ENCODE measurements at regions not wholly inside any gene's neighbourhood (a gene's known extent, or its start where the extent isn't known, plus 50 kb on each side); places are given as distances from the start of the nearest gene placed in this dataset.
"Not testable (repeated sequence)": the region's sequence is repeated elsewhere in the genome, so short reads cannot be mapped to it uniquely, and the experiment has no call there.

DNA sequence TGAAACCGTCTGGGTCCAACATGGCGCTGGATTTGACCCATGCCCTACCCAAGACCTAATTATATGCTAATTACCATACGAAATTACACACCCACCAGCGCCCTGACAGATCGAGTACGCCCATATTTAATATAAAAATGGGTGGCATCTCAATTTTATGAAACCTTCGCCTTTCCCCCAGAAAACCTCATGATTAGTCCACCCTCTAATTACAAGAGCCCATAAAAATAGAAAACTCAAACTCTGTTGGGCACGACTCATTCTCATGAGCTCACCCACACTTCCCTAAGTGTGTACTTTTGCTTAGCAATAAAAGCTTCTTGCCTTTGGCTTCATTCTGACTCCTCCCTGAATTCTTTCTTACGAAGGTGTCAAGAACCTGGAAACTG is 136.4 kb downstream of the OR2B2 start:
- Histone ChIP-seq H3K4me3 (ENCODE audit: low read depth, low read length) (no peak overlapping the region), H3K36me3 (ENCODE audit: control insufficient read depth, insufficient read depth, low read length) (no peaks in the 10 kb centered on the region), H3K27me3 (ENCODE audit: control insufficient read depth, insufficient read depth, low read length) (no peaks in the 10 kb centered on the region)
- no peak for TF ChIP-seq CTCF (IDR thresholded peaks at IDR 0.05; ENCODE audit: insufficient read depth, low read depth, low read length)
- DNase-seq (ENCODE audit: low read depth): no peak
- CTCF ChIA-PET: interaction anchor here (0.8 to 1.4 kb wide), 6 partner anchors 9 to 615 kb away, joined by 3 to 5 read pairs (median 4); no protein-coding TSS in a partner anchor
- POLR2A ChIA-PET: no interaction called here

DNA sequence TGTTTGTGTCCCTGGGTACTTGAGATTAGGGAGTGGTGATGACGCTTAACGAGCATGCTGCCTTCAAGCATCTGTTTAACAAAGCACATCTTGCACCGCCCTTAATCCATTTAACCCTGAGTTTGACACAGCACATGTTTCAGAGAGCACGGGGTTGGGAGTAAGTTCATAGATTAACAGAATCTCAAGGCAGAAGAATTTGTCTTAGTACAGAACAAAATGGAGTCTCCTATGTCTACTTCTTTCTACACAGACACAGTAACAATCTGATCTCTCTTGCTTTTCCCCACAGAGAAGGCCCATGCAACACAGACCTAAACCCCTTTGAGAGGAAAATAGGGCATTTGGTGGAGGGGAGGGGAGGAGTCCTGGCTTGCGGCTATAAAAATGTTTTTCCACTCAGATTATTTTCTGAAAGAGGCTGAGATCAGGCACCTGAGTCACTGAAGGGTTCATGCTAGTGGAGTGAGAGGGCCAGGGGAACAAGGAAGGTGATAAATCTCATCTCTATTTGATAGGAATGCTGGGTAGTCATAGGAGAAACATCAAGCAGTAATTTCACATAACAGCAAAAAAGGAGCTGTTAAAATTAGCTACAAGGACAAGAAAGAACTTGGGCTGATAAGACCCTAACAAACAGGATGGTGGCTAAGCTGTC is 136.9 kb downstream of the OR2B2 start:
- POLR2A ChIA-PET; H3K27me3 ChIP-seq (ENCODE audit: control insufficient read depth, insufficient read depth, low read length); H3K36me3 ChIP-seq (ENCODE audit: control insufficient read depth, insufficient read depth, low read length); H3K4me3 ChIP-seq (ENCODE audit: low read depth, low read length); DNase-seq (ENCODE audit: low read depth): not testable (repeated sequence)
- CTCF ChIA-PET: interaction anchor here (0.8 to 1.4 kb wide), 4 partner anchors 9 to 615 kb away, joined by 3 to 4 read pairs (median 3); no protein-coding TSS in a partner anchor

DNA sequence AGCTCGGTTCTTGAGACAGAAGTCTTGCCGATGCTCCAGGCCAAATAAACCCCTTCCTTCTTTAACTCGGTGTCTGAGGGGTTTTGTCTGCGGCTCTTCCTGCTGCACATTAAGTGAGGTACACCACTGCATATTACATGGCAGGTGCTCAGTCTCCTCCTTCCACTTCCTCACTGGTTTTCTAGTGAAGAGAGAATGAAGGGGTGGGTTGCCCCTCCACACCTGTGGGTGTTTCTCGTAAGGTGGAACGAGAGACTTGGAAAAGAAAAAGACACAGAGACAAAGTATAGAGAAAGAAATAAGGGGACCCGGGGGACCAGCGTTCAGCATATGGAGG is 138.0 kb downstream of the OR2B2 start:
- H3K36me3 ChIP-seq (ENCODE audit: control insufficient read depth, insufficient read depth, low read length); H3K27me3 ChIP-seq (ENCODE audit: control insufficient read depth, insufficient read depth, low read length); CTCF ChIA-PET; DNase-seq (ENCODE audit: low read depth); H3K4me3 ChIP-seq (ENCODE audit: low read depth, low read length); POLR2A ChIA-PET: not testable (repeated sequence)

GRCh38 chr6:27773542-27774263 is 138.5 kb downstream of the OR2B2 start:
- H3K27me3 ChIP-seq (ENCODE audit: control insufficient read depth, insufficient read depth, low read length); DNase-seq (ENCODE audit: low read depth); H3K4me3 ChIP-seq (ENCODE audit: low read depth, low read length); H3K36me3 ChIP-seq (ENCODE audit: control insufficient read depth, insufficient read depth, low read length): not testable (repeated sequence)
- POLR2A ChIA-PET: interaction anchor here (0.6 kb wide), 1 partner anchor 670 kb away, joined by 3 read pairs; no protein-coding TSS in a partner anchor
- CTCF ChIA-PET: interaction anchor here (1.3 to 4.5 kb wide), 6 partner anchors 9 to 614 kb away, joined by 3 to 70 read pairs (median 25); no protein-coding TSS in a partner anchor

DNA sequence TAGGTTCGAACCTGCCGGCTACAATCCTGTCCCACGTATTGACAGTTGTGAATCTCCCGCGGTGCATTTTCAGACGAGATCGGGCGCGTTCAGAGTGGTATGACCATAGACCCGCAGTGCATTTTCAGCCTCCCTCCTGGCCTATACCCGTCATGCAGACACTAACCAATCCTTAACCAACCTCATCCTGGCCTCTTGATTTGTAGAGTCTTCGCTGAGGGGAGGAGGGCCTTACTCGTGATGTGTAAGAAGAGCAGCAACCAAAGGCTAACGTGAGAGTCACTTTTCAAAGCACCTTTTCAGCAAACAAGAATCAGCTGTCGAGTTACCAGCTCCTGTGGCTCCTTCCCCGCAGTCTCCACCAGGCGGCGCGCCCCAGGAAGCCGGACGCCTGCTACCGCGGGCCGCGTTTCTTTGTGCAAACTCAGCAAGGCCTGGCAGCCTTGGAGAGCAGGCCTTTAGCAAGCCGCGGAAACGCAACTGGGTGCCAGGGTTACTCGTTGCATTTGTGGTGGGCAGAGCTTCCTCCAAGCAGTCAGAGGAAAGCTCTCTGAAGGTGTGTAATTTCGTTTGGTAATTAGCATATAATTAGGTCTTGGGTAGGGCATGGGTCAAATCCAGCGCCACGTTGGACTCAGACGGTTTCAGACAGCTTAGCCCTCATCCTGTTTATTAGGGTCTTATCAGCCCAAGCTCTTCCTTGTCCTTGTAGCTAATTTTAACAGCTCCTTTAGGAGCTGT is 139.8 kb downstream of the OR2B2 start:
- CTCF ChIA-PET: interaction anchor here (0.5 to 4.5 kb wide), 26 partner anchors 9 to 1463 kb away, joined by 3 to 70 read pairs (median 6); a partner anchor contains a TSS
- Histone ChIP-seq H3K27me3 (ENCODE audit: control insufficient read depth, insufficient read depth, low read length) (no peaks in the 10 kb centered on the region), H3K36me3 (ENCODE audit: control insufficient read depth, insufficient read depth, low read length) (no peaks in the 10 kb centered on the region), H3K4me3 (ENCODE audit: low read depth, low read length) (no peak overlapping the region)
- DNase-seq (ENCODE audit: low read depth): no peak
- POLR2A ChIA-PET: interaction anchor here (0.6 kb wide), 1 partner anchor 669 kb away, joined by 3 read pairs; no protein-coding TSS in a partner anchor
- peak; percentile 98 for TF ChIP-seq CTCF (IDR thresholded peaks at IDR 0.05; ENCODE audit: insufficient read depth, low read depth, low read length)

DNA sequence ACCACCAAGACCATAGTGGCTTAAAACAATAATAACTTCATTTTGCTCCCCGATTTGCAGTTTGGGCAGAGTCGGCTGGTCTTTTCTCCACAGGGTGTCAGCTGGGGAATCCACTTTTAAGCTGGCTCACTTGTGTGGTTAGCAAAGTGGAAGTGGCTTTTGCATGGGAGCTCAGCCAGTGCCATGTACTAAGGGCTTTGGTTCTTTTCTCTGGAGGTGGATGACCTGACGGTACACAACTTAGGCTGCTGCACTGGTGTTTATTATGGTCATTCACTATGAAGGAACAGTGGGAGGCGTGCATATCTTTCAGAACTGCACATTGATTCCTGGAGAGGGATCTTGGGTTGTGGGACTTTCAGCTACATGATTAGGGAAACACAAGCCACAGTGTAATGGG is 141.0 kb downstream of the OR2B2 start:
- POLR2A ChIA-PET: no interaction called here
- Histone ChIP-seq H3K4me3 (ENCODE audit: low read depth, low read length) (no peak overlapping the region), H3K36me3 (ENCODE audit: control insufficient read depth, insufficient read depth, low read length) (no peaks in the 10 kb centered on the region), H3K27me3 (ENCODE audit: control insufficient read depth, insufficient read depth, low read length) (no peaks in the 10 kb centered on the region)
- no peak for TF ChIP-seq CTCF (IDR thresholded peaks at IDR 0.05; ENCODE audit: insufficient read depth, low read depth, low read length)
- CTCF ChIA-PET: interaction anchor here (1.2 to 4.5 kb wide), 11 partner anchors 11 to 595 kb away, joined by 3 to 70 read pairs (median 12); a partner anchor contains a TSS
- no peak for DNase-seq (ENCODE audit: low read depth)
